ENCODE measurements at regions not wholly inside any gene's neighbourhood (a gene's known extent, or its start where the extent isn't known, plus 50 kb on each side); places are given as distances from the start of the nearest gene placed in this dataset.

DNA sequence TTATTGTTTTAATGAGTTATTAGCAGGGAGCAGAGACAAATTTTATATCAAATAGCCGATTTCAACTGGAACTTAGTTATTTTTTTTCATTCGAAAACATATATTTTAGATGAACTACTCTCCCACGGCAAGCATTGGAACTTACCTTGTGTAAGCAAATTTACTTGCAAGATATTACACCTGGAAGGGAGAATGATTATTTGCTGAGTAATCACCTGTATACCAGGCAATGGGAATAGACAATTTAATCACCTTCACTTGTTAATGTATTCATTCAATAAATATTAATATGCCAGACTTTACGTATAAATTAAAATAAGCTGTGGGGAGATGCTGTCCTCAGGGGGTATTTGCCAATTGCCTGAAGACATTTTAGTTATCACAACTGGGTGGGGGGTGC is 1069.9 kb upstream of the CHAC2 start:
- no peak for TF ChIP-seq POLR2A (IDR thresholded peaks at IDR 0.05)
- TF ChIP-seq, protein P1, sequence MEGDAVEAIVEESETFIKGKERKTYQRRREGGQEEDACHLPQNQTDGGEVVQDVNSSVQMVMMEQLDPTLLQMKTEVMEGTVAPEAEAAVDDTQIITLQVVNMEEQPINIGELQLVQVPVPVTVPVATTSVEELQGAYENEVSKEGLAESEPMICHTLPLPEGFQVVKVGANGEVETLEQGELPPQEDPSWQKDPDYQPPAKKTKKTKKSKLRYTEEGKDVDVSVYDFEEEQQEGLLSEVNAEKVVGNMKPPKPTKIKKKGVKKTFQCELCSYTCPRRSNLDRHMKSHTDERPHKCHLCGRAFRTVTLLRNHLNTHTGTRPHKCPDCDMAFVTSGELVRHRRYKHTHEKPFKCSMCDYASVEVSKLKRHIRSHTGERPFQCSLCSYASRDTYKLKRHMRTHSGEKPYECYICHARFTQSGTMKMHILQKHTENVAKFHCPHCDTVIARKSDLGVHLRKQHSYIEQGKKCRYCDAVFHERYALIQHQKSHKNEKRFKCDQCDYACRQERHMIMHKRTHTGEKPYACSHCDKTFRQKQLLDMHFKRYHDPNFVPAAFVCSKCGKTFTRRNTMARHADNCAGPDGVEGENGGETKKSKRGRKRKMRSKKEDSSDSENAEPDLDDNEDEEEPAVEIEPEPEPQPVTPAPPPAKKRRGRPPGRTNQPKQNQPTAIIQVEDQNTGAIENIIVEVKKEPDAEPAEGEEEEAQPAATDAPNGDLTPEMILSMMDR (IDR thresholded peaks at IDR 0.05 in 4 of 5, conservative IDR thresholded peaks at IDR 0.05 in 1 of 5): no peak
- Histone ChIP-seq H3K4me3 (no peak overlapping the region), H3K9me3 (no peaks in the 10 kb centered on the region), H3K27me3 (no peaks in the 10 kb centered on the region), H3K27ac (no peak overlapping the region), H3K4me1 (no peaks in the 10 kb centered on the region), H3K36me3 (no peaks in the 10 kb centered on the region)
- in situ Hi-C loops (cut with MboI; ENCODE audit: low sequenced_read_pairs in 4 of 4): no loop called here
- intact Hi-C loops (cut with DNase I; ENCODE audit: low total_unique reads): no loop called here
- no peak for ATAC-seq
- no peak for DNase-seq

DNA sequence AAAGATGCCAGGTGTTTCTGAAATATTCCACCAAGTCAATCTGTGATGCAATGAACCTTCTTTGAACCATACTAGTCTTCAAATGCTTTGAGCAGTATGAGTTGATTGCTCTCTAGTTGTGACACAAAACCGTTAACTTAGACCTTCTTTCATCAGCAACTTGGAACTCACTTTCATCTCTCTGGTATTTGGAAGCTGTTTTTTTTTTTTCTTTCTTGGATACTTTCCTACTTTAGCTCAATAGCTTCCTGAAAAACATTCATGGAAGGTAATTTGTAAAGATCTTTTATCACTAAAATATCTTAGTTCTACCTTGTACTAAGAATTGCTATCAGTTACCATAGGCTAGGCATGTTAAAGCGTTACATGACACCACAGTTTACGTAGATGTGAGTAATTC is 1071.9 kb upstream of the CHAC2 start:
- ATAC-seq (no peak), DNase-seq (no peak)
- no peak overlapping the region for H3K27ac ChIP-seq
- in situ Hi-C loops (cut with MboI; ENCODE audit: low sequenced_read_pairs in 4 of 4): no loop called here
- H3K4me3 ChIP-seq: no peak overlapping the region
- H3K4me1 ChIP-seq: no peaks in the 10 kb centered on the region
- no peaks in the 10 kb centered on the region for H3K36me3 ChIP-seq
- intact Hi-C loops (cut with DNase I; ENCODE audit: low total_unique reads): no loop called here
- no peaks in the 10 kb centered on the region for H3K27me3 ChIP-seq
- H3K9me3 ChIP-seq: no peaks in the 10 kb centered on the region
- no peak for TF ChIP-seq POLR2A (IDR thresholded peaks at IDR 0.05)
- TF ChIP-seq, protein P1 (IDR thresholded peaks at IDR 0.05 in 4 of 5, conservative IDR thresholded peaks at IDR 0.05 in 1 of 5): no peak

DNA sequence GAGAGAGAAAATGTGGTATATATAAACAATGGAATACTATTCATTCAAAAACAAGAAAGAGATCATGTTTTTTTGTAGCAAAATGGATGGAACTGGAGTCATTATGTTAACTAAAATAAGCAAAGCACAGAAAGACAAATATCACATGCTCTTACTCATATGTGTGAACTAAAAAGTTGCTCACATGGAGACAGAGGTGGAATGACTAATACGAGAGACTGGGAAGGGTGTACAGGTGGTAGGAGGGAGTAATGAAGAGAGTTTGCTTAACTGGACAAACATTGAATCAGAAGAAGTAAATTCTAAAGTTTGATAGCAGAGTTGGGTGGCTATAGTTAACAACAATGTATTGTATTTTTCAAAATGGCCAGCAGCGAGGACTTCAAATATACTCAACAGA is 1080.7 kb upstream of the CHAC2 start:
- no peaks in the 10 kb centered on the region for H3K27me3 ChIP-seq
- intact Hi-C loops (cut with DNase I; ENCODE audit: low total_unique reads): no loop called here
- TF ChIP-seq POLR2A (IDR thresholded peaks at IDR 0.05): no peak
- in situ Hi-C loops (cut with MboI; ENCODE audit: low sequenced_read_pairs in 4 of 4): no loop called here
- no peak for DNase-seq
- ATAC-seq: no peak
- no peak overlapping the region for H3K27ac ChIP-seq
- H3K36me3 ChIP-seq: no peaks in the 10 kb centered on the region
- no peak overlapping the region for H3K4me3 ChIP-seq
- no peaks in the 10 kb centered on the region for H3K9me3 ChIP-seq
- H3K4me1 ChIP-seq: no peaks in the 10 kb centered on the region

DNA sequence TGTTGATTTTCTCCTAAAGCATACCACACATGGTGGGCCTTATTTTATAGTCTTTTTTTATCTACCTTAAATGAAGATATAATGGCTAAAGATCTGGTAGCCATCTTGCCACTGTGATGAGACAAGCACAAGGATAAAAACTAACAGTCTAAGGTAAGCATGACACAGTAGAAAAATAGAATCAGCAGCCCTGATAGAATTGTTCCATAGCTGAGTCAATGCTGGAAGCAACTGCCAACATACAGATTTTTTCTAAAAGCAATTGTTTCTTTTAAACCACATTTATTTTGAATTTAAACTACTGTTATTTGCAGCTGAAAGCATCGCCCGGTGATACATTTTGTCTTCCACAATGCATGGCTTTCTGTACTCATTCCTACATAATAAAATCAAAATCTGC is 1091.5 kb upstream of the CHAC2 start:
- in situ Hi-C loops (cut with MboI; ENCODE audit: low sequenced_read_pairs in 4 of 4): no loop called here
- no peak for DNase-seq
- intact Hi-C loops (cut with DNase I; ENCODE audit: low total_unique reads): no loop called here
- ATAC-seq: no peak
- Histone ChIP-seq H3K36me3 (no peaks in the 10 kb centered on the region), H3K27me3 (no peaks in the 10 kb centered on the region), H3K4me1 (no peaks in the 10 kb centered on the region), H3K4me3 (no peak overlapping the region), H3K27ac (no peak overlapping the region), H3K9me3 (no peaks in the 10 kb centered on the region)
- TF ChIP-seq, protein P1 (IDR thresholded peaks at IDR 0.05 in 4 of 5, conservative IDR thresholded peaks at IDR 0.05 in 1 of 5): no peak
- no peak for TF ChIP-seq POLR2A (IDR thresholded peaks at IDR 0.05)

DNA sequence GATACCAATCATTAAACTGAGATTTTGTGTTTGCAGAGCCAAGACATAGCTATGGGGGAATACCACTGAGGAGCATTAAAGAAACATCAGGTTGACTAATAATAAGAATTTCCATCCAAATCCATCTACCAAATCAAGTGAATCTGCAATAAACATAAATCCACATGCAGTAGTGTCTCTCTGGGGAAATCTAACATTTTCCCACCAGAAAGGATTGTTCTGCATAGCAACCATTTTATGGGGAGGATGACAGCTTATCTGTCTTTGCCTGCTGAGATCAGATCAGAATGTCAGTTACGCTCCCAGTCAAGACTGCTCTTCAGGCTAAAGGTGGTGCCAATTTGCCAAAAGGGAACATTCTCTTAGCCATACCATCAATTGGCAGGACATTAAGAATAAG is 1098.9 kb upstream of the CHAC2 start:
- no peak for TF ChIP-seq POLR2A (IDR thresholded peaks at IDR 0.05)
- TF ChIP-seq, protein P1 (IDR thresholded peaks at IDR 0.05 in 4 of 5, conservative IDR thresholded peaks at IDR 0.05 in 1 of 5): no peak
- no peak for DNase-seq
- Histone ChIP-seq H3K4me1 (no peaks in the 10 kb centered on the region), H3K36me3 (no peaks in the 10 kb centered on the region), H3K9me3 (no peaks in the 10 kb centered on the region), H3K4me3 (no peak overlapping the region), H3K27ac (no peak overlapping the region), H3K27me3 (no peaks in the 10 kb centered on the region)
- no peak for ATAC-seq
- intact Hi-C loops (cut with DNase I; ENCODE audit: low total_unique reads) (no loop called here), in situ Hi-C loops (cut with MboI; ENCODE audit: low sequenced_read_pairs in 4 of 4) (no loop called here)

All from gastrocnemius medialis (tissue), 4 donors.